K562 (cell line): ENCODE measurements at regions not wholly inside any gene's neighbourhood (a gene's known extent, or its start where the extent isn't known, plus 50 kb on each side); places are given as distances from the start of the nearest gene placed in this dataset.

Experiments used
- DNMT1 ChIP-seq: fragments of 450-650 bp; IDR thresholded peaks from 2 replicates; pipeline ENCODE4 v1.6.1; 2016; ENCODE audit warnings: antibody characterized with exemption, mild to moderate bottlenecking
- ILF3 ChIP-seq: fragments of 450-650 bp; IDR thresholded peaks from 2 replicates; pipeline ENCODE4 v1.6.1; 2018; ENCODE audit warnings: antibody characterized with exemption, mild to moderate bottlenecking, moderate library complexity, borderline replicate concordance
- MCM2 ChIP-seq: fragments of 450-650 bp; IDR thresholded peaks from 2 replicates; pipeline ENCODE4 v1.6.1; 2017; ENCODE audit warnings: low read depth, mild to moderate bottlenecking
- TAL1 ChIP-seq: fragments of 450-650 bp; IDR thresholded peaks from 2 replicates; pipeline ENCODE4 v1.6.1; 2016; ENCODE audit warnings: mild to moderate bottlenecking
- USF2 ChIP-seq: sonication (generic); formaldehyde crosslinking; IDR thresholded peaks from 2 replicates; pipeline ENCODE4 v1.5.0; 2020; ENCODE audit warnings: missing genetic modification reagents
- ZEB2 ChIP-seq: fragments of 450-650 bp; IDR thresholded peaks from 2 replicates; pipeline ENCODE4 v1.6.1; 2016
- ZFP1 ChIP-seq: fragments of 450-650 bp; formaldehyde crosslinking; IDR thresholded peaks from 2 replicates; pipeline ENCODE4 v1.4.0; 2020; ENCODE audit warnings: mild to moderate bottlenecking, mixed read lengths
- ZNF764 ChIP-seq: fragments of 250-450 bp; sonication (Bioruptor Pico); IDR thresholded peaks from 2 replicates; pipeline ENCODE4 v1.4.0; 2020; ENCODE audit warnings: low read depth, mild to moderate bottlenecking, moderate library complexity
- TF ChIP-seq, protein P1 (sequence below): sonication (generic); formaldehyde crosslinking; IDR thresholded peaks from 2 replicates; pipeline ENCODE4 v1.8.0; 2022; ENCODE audit warnings: mild to moderate bottlenecking, low read depth, missing genetic modification reagents
- TF ChIP-seq, protein P2 (sequence below): sonication (generic); formaldehyde crosslinking; IDR thresholded peaks from 2 replicates; pipeline ENCODE4 v1.8.1; 2023; ENCODE audit warnings: mild to moderate bottlenecking, missing genetic modification reagents
- TF ChIP-seq, protein P3 (sequence below): fragments of 250-450 bp; sonication (Bioruptor Pico); IDR thresholded peaks from 2 replicates; pipeline ENCODE4 v1.9.0; 2021; ENCODE audit warnings: mild to moderate bottlenecking, inconsistent platforms
- TF ChIP-seq, protein P4 (sequence below): sonication (generic); formaldehyde crosslinking; IDR thresholded peaks from 2 replicates; pipeline ENCODE4 v1.8.1; 2023; ENCODE audit warnings: mild to moderate bottlenecking, missing genetic modification reagents
- TF ChIP-seq, protein P5 (sequence below): fragments of 450-650 bp; IDR thresholded peaks from 2 replicates; pipeline ENCODE4 v1.6.1; 2016
- TF ChIP-seq, protein P6 (sequence below): fragments of 450-650 bp; formaldehyde crosslinking; IDR thresholded peaks from 2 replicates; pipeline ENCODE4 v1.4.0; 2020; ENCODE audit warnings: mild to moderate bottlenecking, moderate library complexity
- TF ChIP-seq, protein P7 (sequence below): fragments of 450-650 bp; IDR thresholded peaks from 2 replicates; pipeline ENCODE4 v1.6.1; 2018; ENCODE audit warnings: mild to moderate bottlenecking, low read depth; ENCODE audit not compliant: partially characterized antibody

- TF ChIP-seq, protein P1, sequence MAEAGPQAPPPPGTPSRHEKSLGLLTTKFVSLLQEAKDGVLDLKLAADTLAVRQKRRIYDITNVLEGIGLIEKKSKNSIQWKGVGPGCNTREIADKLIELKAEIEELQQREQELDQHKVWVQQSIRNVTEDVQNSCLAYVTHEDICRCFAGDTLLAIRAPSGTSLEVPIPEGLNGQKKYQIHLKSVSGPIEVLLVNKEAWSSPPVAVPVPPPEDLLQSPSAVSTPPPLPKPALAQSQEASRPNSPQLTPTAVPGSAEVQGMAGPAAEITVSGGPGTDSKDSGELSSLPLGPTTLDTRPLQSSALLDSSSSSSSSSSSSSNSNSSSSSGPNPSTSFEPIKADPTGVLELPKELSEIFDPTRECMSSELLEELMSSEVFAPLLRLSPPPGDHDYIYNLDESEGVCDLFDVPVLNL (CRISPR knock-in tag): no peak
- TF ChIP-seq ZNF764 (CRISPR knock-in tag) (no peak), ZEB2 (no peak), ZFP1 (CRISPR knock-in tag) (no peak), MCM2 (no peak), ILF3 (no peak), DNMT1 (no peak), TAL1 (peak; percentile 40; the same call in 1 of the 2 replicates), USF2 (CRISPR knock-in tag) (no peak)
- TF ChIP-seq, protein P2, sequence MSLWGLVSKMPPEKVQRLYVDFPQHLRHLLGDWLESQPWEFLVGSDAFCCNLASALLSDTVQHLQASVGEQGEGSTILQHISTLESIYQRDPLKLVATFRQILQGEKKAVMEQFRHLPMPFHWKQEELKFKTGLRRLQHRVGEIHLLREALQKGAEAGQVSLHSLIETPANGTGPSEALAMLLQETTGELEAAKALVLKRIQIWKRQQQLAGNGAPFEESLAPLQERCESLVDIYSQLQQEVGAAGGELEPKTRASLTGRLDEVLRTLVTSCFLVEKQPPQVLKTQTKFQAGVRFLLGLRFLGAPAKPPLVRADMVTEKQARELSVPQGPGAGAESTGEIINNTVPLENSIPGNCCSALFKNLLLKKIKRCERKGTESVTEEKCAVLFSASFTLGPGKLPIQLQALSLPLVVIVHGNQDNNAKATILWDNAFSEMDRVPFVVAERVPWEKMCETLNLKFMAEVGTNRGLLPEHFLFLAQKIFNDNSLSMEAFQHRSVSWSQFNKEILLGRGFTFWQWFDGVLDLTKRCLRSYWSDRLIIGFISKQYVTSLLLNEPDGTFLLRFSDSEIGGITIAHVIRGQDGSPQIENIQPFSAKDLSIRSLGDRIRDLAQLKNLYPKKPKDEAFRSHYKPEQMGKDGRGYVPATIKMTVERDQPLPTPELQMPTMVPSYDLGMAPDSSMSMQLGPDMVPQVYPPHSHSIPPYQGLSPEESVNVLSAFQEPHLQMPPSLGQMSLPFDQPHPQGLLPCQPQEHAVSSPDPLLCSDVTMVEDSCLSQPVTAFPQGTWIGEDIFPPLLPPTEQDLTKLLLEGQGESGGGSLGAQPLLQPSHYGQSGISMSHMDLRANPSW (CRISPR knock-in tag): no peak
- TF ChIP-seq, protein P3, sequence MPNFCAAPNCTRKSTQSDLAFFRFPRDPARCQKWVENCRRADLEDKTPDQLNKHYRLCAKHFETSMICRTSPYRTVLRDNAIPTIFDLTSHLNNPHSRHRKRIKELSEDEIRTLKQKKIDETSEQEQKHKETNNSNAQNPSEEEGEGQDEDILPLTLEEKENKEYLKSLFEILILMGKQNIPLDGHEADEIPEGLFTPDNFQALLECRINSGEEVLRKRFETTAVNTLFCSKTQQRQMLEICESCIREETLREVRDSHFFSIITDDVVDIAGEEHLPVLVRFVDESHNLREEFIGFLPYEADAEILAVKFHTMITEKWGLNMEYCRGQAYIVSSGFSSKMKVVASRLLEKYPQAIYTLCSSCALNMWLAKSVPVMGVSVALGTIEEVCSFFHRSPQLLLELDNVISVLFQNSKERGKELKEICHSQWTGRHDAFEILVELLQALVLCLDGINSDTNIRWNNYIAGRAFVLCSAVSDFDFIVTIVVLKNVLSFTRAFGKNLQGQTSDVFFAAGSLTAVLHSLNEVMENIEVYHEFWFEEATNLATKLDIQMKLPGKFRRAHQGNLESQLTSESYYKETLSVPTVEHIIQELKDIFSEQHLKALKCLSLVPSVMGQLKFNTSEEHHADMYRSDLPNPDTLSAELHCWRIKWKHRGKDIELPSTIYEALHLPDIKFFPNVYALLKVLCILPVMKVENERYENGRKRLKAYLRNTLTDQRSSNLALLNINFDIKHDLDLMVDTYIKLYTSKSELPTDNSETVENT (CRISPR knock-in tag): no peak
- TF ChIP-seq, protein P4, sequence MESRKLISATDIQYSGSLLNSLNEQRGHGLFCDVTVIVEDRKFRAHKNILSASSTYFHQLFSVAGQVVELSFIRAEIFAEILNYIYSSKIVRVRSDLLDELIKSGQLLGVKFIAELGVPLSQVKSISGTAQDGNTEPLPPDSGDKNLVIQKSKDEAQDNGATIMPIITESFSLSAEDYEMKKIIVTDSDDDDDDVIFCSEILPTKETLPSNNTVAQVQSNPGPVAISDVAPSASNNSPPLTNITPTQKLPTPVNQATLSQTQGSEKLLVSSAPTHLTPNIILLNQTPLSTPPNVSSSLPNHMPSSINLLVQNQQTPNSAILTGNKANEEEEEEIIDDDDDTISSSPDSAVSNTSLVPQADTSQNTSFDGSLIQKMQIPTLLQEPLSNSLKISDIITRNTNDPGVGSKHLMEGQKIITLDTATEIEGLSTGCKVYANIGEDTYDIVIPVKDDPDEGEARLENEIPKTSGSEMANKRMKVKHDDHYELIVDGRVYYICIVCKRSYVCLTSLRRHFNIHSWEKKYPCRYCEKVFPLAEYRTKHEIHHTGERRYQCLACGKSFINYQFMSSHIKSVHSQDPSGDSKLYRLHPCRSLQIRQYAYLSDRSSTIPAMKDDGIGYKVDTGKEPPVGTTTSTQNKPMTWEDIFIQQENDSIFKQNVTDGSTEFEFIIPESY (CRISPR knock-in tag): no peak
- TF ChIP-seq, protein P5, sequence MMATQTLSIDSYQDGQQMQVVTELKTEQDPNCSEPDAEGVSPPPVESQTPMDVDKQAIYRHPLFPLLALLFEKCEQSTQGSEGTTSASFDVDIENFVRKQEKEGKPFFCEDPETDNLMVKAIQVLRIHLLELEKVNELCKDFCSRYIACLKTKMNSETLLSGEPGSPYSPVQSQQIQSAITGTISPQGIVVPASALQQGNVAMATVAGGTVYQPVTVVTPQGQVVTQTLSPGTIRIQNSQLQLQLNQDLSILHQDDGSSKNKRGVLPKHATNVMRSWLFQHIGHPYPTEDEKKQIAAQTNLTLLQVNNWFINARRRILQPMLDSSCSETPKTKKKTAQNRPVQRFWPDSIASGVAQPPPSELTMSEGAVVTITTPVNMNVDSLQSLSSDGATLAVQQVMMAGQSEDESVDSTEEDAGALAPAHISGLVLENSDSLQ: peak; percentile 87
- TF ChIP-seq, protein P6, sequence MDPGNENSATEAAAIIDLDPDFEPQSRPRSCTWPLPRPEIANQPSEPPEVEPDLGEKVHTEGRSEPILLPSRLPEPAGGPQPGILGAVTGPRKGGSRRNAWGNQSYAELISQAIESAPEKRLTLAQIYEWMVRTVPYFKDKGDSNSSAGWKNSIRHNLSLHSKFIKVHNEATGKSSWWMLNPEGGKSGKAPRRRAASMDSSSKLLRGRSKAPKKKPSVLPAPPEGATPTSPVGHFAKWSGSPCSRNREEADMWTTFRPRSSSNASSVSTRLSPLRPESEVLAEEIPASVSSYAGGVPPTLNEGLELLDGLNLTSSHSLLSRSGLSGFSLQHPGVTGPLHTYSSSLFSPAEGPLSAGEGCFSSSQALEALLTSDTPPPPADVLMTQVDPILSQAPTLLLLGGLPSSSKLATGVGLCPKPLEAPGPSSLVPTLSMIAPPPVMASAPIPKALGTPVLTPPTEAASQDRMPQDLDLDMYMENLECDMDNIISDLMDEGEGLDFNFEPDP (CRISPR knock-in tag): no peak
- TF ChIP-seq, protein P7, sequence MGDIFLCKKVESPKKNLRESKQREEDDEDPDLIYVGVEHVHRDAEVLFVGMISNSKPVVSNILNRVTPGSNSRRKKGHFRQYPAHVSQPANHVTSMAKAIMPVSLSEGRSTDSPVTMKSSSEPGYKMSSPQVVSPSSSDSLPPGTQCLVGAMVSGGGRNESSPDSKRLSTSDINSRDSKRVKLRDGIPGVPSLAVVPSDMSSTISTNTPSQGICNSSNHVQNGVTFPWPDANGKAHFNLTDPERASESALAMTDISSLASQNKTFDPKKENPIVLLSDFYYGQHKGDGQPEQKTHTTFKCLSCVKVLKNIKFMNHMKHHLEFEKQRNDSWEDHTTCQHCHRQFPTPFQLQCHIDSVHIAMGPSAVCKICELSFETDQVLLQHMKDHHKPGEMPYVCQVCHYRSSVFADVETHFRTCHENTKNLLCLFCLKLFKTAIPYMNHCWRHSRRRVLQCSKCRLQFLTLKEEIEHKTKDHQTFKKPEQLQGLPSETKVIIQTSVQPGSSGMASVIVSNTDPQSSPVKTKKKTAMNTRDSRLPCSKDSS: no peak
Observed at GRCh38 chr3:115239717-115240116, 92.6 kb upstream of the ZBTB20 start (continued).
